ENCODE measurements at regions not wholly inside any gene's neighbourhood (a gene's known extent, or its start where the extent isn't known, plus 50 kb on each side); places are given as distances from the start of the nearest gene placed in this dataset.

- TF ChIP-seq CTCF (IDR thresholded peaks at IDR 0.05) (no peak), POLR2A (IDR thresholded peaks at IDR 0.05) (no peak)
Observed at GRCh38 chr7:69445541-69445940, 152.7 kb upstream of the AUTS2 start.
